Suprapubic skin (tissue), 4 donors: ENCODE measurements at regions not wholly inside any gene's neighbourhood (a gene's known extent, or its start where the extent isn't known, plus 50 kb on each side); places are given as distances from the start of the nearest gene placed in this dataset.
A peak's percentile ranks its signal among the peaks of the same experiment; 100 is the strongest.

Experiments
- DNase-seq, 2 donors: peaks; one replicate each; pipeline ENCODE4 v3.0.0-alpha.2; 2019; ENCODE audit warnings: low spot score in 2 of 2
- H3K27ac ChIP-seq: fragments of 200-600 bp; sonication (generic); one replicate; pipeline ENCODE4 v1.5.1; 2019
- H3K27me3 ChIP-seq: fragments of 200-600 bp; sonication (generic); one replicate; pipeline ENCODE4 v1.5.1; 2019
- H3K36me3 ChIP-seq: fragments of 200-600 bp; sonication (generic); one replicate; pipeline ENCODE4 v1.5.1; 2019
- H3K4me1 ChIP-seq: fragments of 200-600 bp; sonication (generic); one replicate; pipeline ENCODE4 v1.5.1; 2019
- H3K4me3 ChIP-seq: fragments of 200-600 bp; sonication (generic); one replicate; pipeline ENCODE4 v1.5.1; 2019; ENCODE audit warnings: mild to moderate bottlenecking
- H3K9me3 ChIP-seq: fragments of 200-600 bp; sonication (generic); one replicate; pipeline ENCODE4 v1.5.1; 2019
- CTCF ChIP-seq, 2 donors: fragments of 200-600 bp in 1 of 2; fragments of 450-650 bp in 1 of 2; sonication (generic) in 1 of 2; IDR thresholded peaks; one replicate each; pipeline ENCODE4 v1.5.1; 2016 to 2019; ENCODE audit warnings: antibody characterized with exemption in 2 of 2, mild to moderate bottlenecking in 1 of 2, moderate library complexity in 1 of 2
- EP300 ChIP-seq: sonication (generic); formaldehyde crosslinking; IDR thresholded peaks from one replicate; pipeline ENCODE4 v1.6.1; 2017; ENCODE audit warnings: antibody characterized with exemption
- POLR2A ChIP-seq, 2 donors: fragments of 450-650 bp; IDR thresholded peaks; one replicate each; pipeline ENCODE4 v1.6.1; 2017; ENCODE audit warnings: antibody characterized with exemption in 2 of 2, mild to moderate bottlenecking in 2 of 2, moderate library complexity in 2 of 2
- POLR2AphosphoS5 ChIP-seq, 3 donors: sonication (generic); formaldehyde crosslinking; IDR thresholded peaks; one replicate each; pipeline ENCODE4 v1.6.1; 2017; ENCODE audit warnings: antibody characterized with exemption in 3 of 3
- WGBS: methylation state at CpG from one replicate; pipeline ENCODE4 v1.1.5; 2018; 5-methylcytosine and 5-hydroxymethylcytosine counted together

- Histone ChIP-seq H3K4me3 (no peak overlapping the region), H3K9me3 (no peaks in the 10 kb centered on the region), H3K27ac (no peak overlapping the region), H3K27me3 (no peaks in the 10 kb centered on the region), H3K36me3 (no peaks in the 10 kb centered on the region), H3K4me1 (no peaks in the 10 kb centered on the region)
- no peak for DNase-seq
- TF ChIP-seq POLR2AphosphoS5 (IDR thresholded peaks at IDR 0.05) (no peak), POLR2A (IDR thresholded peaks at IDR 0.05) (no peak), CTCF (IDR thresholded peaks at IDR 0.05) (no peak), EP300 (no peak)
- WGBS = 90% methylated on average over 4 of the region's 4 CpGs
These were observed 130.9 kb upstream of the RASGRP1 start for GRCh38 chr15:38695249-38696108.

- no peak overlapping the region for H3K4me3 ChIP-seq
- DNase-seq = peak in 1 of 2 donors; percentile 60
- 92% methylated on average over 4 of the region's 7 CpGs for WGBS
These were observed 131.6 kb upstream of the RASGRP1 start for GRCh38 chr15:38696109-38696727.

GRCh38 chr15:38696790-38697495, 132.3 kb upstream of the RASGRP1 start:
- 78% methylated on average over 1 of the region's 1 CpG for WGBS
- H3K27ac ChIP-seq = no peak overlapping the region
- TF ChIP-seq POLR2A (IDR thresholded peaks at IDR 0.05) = no peak
- TF ChIP-seq CTCF (IDR thresholded peaks at IDR 0.05) = no peak
- no peak for TF ChIP-seq POLR2AphosphoS5 (IDR thresholded peaks at IDR 0.05)
- TF ChIP-seq EP300 = no peak
- DNase-seq = no peak
- H3K9me3 ChIP-seq = no peaks in the 10 kb centered on the region
- no peaks in the 10 kb centered on the region for H3K4me1 ChIP-seq
- H3K36me3 ChIP-seq = no peaks in the 10 kb centered on the region
- no peak overlapping the region for H3K4me3 ChIP-seq
- H3K27me3 ChIP-seq = no peaks in the 10 kb centered on the region

More at GRCh38 chr15:38696109-38696727, 131.6 kb upstream of the RASGRP1 start:
- no peak overlapping the region for H3K27ac ChIP-seq
- no peaks in the 10 kb centered on the region for H3K36me3 ChIP-seq
- H3K9me3 ChIP-seq = no peaks in the 10 kb centered on the region
- TF ChIP-seq EP300 (no peak), POLR2A (IDR thresholded peaks at IDR 0.05) (no peak), POLR2AphosphoS5 (IDR thresholded peaks at IDR 0.05) (no peak), CTCF (IDR thresholded peaks at IDR 0.05) (no peak)
- no peaks in the 10 kb centered on the region for H3K27me3 ChIP-seq
- no peaks in the 10 kb centered on the region for H3K4me1 ChIP-seq

GRCh38 chr15:38698254-38698653, 133.6 kb upstream of the RASGRP1 start:
- WGBS = 78% methylated on average over 4 of the region's 4 CpGs
- no peak overlapping the region for H3K4me3 ChIP-seq
- no peaks in the 10 kb centered on the region for H3K4me1 ChIP-seq
- no peaks in the 10 kb centered on the region for H3K27me3 ChIP-seq
- no peak for DNase-seq
- H3K9me3 ChIP-seq = no peaks in the 10 kb centered on the region
- H3K27ac ChIP-seq = no peak overlapping the region
- no peaks in the 10 kb centered on the region for H3K36me3 ChIP-seq
- TF ChIP-seq POLR2A (IDR thresholded peaks at IDR 0.05) (no peak), CTCF (IDR thresholded peaks at IDR 0.05) (no peak), POLR2AphosphoS5 (IDR thresholded peaks at IDR 0.05) (no peak), EP300 (no peak)
